ENCODE measurements at regions not wholly inside any gene's neighbourhood (a gene's known extent, or its start where the extent isn't known, plus 50 kb on each side); places are given as distances from the start of the nearest gene placed in this dataset.
"Not testable (repeated sequence)": the region's sequence is repeated elsewhere in the genome, so short reads cannot be mapped to it uniquely, and the experiment has no call there.

DNA sequence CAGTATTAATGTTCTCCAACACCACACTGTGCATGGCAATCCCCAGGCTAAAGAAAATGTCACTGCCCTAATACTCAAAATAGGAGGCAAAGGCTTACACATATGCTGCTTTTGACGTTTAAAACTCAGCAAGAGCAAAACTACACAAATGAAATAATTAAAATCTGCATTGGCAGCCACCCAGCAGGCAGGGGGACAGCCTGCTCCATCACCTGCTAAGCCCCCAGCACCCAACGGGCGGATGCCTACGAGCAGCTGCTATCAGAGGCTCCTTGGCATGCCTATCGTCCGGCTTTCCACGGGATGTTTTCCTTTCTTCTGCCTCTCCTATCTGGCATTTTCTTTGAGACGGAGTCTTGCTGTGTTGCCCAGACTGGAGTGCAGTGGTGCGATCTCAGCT lies 337.5 kb downstream of the SOX9 start:
- no peak for DNase-seq

DNA sequence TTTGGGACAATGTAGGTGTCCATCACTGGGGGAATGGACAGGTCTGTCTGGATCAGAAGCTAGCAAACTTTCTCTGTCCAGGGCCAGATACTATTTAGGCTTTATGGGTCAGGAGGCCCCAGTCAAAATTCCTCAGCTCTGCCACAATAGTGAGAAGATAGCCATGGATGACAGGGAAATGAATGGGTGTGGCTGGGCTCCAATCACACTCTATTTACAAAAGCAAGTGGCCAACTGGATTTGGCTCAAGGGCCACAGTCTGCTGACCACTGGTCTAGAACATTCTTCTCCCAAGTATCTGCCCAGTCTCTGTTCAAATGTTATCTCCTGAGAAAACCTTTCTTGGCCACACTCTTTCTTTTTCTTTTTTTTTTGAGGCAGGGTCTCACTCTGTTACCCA lies 339.9 kb downstream of the SOX9 start:
- DNase-seq = no peak

DNA sequence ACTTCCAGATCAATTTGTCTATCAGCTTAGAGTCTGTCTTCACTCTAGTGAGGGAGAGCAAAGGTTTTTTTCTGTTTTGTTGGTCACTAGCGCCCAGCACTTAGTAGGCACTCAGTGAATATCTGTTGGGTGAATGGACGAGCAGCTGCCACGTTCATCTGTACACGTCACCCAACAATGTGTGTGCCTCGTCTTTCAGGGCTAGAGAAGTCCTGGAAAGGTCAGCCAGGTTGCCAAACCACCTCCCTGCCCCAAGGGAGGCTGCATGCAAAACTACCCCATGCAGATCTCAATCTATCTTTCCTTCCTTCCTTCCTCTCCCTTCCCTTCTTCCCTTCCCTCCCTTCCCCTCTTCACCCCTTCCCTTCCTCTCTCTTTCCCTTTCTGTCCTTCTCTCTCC lies 340.9 kb downstream of the SOX9 start:
- no peak for DNase-seq

DNA sequence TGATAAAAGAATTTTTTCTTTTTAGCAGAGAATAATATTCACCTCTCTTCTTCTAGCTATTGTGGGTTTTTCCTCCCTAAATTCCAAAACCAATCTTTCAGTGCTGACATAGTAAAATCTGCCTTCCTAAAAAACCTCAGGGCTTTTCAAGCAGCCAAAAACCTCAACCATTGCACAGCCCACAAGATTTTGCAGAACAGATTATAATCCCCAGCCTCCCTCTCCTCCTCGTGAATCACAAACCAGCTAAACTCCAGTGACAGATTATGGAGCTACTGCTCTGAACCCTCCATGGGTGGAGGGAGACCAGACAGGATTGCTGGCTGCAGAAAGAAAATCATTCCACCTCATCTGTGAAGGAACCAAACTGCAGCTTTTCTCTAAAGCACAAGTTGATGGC lies 341.6 kb downstream of the SOX9 start:
- DNase-seq = no peak

DNA sequence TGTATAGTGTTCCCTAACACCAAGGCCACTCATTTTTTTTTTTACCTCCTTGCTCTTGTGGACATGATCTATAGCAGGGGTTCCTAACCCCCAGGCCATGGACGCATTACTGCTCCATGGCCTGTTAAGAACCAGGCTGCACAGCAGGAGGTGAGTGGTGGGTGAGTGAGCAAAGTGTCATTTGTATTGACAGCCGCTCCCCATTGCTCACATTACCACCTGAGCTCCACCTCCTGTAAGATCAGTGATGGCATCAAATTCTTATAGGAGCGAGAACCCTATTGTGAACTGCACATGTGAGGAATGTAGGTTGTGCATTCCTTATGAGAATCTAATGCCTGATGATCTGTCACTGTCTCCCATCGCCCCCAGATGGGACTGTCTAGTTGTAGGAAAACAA lies 342.0 kb downstream of the SOX9 start:
- DNase-seq = no peak

DNA sequence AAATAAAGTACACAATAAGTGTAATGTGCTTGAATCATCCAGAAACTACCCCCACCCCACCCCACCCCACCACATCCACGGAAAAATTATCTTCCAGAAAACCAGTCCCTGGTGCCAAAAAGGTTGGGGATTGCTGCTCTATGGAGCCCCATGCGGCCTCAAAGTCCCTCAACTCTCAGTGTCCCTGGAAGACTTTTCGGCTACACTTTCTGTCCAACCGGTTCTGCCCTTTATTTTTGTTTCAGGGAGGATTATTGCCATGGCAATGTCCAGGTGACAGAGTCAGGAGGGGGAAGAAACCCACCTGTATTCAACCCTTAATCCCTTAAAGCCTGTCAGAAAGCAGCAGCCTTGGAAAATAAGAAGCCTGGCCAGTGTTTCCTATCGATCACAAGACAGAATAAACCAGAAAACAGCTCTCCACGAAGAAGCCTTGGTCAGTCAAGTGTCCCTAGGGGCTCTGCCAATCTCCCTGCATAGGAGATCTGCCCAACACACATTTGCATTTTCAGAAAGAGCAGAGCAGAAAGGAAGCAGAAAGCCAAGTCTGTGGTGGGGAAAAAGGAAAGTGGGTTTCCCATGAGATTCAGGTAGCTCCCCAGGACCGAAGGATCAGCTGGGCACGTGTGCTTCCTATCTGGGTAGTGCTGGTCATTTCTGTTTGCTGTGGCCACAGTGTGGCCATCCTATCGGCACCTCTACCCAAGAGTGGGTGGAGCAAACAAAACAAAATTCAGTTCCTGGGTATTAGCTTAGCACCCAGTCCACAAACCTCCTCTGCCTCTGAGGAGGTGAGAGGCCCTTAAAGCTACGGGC lies 342.7 kb downstream of the SOX9 start:
- no peak for DNase-seq

DNA sequence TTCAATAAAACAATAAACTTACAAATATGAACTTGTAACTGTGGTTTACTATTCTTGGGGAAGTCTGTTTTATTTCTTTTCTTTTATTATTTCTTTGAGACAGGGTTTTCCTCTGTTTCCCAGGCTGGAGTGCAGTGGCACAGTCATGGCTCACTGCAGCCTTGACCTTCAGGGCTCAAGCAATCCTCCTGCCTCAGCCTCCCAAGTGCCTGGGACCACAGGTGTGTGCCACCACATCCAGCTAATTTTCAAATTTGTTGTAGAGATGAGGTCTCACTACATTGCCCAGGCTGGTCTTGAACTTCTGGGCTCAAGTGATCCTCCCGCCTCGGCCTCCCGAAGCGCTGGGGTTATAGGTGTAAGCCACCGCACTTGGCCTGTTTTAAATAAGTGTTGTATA lies 343.4 kb downstream of the SOX9 start:
- DNase-seq = not testable (repeated sequence)

DNA sequence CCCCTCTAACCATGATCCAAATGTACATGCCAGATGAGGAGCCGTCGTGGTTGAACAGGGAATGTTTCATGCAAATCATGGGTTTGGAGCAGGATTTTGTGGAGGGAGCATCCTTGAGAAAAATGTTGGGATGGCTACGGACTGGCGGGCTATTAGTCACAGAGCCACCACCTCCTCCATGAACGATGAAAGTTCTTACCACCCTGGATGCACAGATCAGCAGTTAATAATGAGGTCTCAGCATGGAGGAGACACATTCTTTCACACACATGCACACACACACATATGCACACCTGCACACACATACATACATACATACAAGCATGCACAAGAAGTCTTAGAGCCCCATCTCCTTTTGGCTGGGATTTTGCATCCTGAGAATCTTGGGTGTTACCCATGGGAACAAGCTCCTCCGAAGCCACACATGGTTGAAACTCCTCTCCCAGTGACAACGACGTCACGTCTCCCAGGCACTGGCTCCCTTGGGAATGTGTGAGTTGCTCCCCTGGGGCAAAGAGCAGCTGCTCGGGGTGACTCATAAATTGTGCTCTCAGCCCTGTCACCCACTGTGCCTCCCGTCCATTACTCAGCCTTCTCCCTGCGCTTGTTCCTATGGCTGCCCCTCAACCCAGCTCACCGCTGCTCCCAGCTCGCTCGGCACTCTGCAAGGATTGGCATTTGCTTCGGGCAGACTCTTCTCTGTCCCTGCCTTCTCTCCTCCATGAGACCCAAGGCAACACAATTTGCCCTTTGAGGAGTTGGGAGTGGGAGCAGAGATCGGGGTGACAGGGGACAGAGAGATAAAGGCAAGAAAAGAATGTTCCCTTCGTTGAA lies 344.6 kb downstream of the SOX9 start:
- DNase-seq = no peak

DNA sequence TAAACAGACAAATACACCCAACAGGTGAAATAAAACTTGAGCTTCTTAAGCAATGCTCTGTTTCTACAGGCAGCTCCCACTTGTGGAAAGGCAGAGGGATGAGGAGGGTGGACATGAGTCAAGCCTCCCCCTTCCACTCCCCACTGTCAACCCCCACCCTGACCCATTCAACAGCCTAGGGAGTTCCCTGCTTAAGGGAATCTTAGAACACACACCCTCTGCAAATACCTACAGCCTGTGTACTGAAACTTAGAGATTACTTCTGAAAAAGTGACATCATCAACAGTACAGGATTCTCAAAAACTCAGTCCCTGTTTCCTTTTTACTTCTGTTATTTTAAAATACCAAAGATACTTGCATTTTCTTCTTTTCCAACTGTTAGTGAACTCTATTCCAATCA lies 345.4 kb downstream of the SOX9 start:
- DNase-seq = no peak

DNA sequence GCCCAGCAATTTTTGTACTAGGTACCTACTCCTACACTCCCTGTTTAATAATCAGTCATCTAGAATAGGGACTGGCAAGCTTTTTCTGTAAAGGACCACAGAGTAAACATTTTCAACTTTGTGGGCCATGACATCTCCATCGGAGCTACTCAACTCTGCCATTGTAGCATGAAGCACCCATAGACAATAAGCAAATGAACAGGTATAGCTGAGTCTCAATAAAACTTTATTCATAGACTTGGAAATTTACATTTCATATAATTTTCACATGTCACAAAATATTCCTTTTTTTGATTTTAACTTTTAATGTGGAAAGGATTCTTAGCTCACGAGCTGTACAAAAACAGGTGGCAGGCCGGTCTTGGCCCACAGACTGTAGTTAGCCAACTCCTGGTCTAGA lies 345.8 kb downstream of the SOX9 start:
- DNase-seq = no peak

DNA sequence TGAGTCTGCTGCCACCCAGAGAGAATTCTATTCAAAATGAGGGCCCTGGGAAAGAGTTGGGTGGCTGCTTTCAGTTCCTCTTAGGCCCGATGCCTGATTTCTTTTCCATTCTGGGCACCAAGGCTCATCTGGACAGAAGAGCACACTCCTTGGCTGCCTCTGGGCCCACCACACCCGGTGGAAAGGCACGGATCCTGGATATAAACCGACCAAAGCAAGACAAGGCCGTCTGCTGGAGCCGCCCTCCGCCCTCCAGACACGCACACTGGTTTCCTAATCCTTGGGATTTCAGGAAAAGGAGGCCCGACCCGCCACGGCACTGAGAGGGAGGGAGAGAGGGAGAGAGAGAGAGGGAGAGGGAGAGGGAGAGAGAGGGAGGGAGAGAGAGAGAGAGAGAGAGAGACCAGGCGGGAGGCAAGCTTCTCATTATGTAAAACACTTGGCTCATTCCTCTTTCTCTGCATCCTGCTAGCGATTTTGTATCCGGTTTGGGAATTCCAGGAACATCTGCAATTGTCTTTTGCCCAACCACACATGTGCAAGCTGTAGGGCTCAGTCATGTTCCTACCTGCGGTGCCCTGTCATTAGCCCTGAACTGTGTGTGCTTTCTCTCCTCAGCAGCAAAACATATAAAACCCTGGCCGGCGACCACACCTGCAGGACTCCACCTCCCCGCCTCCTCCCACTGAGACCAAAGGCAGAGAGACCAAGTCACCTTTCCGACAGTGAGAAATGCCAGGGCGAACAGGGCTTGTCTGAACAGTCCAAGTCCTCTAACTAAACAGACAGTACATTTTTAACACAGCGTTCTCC lies 347.2 kb downstream of the SOX9 start:
- no peak for DNase-seq

DNA sequence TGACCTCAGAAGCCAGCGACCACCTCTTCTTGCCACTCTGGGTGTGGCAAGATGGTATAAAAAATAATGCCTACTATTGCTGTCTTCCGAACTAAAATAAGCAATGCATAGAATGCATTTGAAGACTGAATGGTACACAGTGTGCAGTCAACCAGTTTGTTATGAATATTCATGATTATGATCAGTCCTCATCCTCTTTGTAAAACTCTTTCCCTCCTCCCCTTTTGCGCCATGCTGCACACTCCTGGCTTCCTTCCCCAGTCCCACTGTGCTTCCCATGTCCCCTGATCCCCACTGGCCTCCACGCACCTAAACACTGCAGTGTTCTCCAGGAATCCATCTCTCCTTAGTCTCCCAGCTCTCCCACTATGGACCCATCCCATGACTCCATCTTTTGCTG lies 348.0 kb downstream of the SOX9 start:
- no peak for DNase-seq

DNA sequence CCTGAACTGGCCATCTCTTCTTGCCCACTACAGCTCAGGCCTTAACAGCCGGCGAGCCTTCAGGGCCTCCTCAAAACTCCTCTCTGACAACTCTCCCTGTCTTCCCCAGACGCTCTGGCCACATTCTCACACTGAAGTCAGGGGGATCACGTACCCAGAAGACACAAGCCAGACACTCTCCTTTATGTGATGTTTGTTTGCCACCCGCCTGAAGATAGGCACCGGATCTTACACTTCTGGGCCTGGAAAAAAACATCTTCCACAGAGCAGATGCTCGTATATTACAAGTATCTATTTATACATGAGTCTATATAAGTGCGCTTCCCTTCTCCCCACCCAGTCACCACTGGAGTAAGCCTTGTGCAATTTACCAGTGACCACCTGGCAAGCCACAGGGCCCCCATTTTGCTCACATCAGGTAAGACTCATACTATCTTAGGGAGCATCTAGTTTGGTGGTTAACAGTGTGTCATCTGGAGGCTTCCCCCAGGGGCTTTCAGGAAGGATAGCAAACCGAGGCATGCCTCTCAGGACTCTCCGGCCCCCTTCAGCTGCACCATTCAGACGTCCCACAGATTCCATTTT lies 349.4 kb downstream of the SOX9 start:
- DNase-seq = no peak

DNA sequence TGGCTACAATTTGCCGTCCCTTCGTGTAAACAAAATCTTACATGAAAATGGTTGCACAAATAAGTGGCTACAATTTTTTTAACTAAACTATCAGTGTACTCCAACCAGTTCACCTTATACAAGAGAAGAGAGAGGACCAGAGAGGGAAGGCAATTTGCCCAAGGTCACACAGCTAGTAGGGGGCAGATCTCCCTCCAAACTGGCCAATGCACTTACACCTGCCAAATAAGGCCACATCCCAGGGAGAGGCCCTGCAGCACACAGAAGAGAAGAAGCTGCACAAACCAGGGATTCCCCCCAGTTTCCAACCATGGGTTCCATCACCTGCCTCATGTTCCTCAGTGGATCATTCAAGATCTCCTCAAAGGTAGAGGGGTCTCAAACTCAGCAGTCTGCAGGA lies 349.9 kb downstream of the SOX9 start:
- DNase-seq = no peak

DNA sequence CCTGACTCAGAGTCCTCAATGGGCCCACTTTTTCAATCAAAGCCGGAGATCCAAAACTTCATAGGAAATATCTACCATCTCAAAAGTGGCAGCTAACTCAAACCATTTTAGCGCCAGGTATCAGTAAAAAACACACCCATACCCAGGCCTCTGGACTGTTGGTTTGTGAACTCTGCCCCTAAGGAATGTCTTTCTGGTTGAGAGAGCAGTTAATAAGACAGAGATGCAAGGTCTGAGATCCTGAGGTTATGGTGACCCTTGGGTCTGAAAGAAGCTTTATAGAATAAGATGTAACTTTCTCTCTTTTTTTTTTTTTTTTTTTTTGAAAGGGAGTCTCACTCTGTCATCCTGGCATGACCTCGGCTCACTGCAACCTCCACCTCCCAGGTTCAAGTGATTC lies 350.5 kb downstream of the SOX9 start:
- DNase-seq = no peak

DNA sequence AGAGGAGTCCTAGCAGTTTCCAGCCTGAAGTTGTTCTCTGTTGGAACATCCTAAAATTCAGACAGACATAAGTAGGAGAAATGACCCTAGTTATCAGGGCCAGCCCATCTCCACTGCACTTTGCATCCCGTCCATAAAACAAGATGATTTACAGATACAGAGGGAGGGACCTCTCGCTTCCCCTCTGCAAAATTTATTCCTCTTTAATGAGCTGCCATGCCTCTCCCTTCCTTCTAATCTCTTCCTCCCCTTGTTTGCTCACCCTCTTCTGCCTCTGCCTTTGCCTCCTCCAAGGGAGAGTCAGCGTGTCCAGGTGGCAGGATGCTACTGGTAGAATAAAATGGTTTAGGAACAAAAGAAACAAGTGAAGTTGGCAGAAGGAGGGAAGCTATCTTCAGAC lies 351.3 kb downstream of the SOX9 start:
- DNase-seq = no peak

DNA sequence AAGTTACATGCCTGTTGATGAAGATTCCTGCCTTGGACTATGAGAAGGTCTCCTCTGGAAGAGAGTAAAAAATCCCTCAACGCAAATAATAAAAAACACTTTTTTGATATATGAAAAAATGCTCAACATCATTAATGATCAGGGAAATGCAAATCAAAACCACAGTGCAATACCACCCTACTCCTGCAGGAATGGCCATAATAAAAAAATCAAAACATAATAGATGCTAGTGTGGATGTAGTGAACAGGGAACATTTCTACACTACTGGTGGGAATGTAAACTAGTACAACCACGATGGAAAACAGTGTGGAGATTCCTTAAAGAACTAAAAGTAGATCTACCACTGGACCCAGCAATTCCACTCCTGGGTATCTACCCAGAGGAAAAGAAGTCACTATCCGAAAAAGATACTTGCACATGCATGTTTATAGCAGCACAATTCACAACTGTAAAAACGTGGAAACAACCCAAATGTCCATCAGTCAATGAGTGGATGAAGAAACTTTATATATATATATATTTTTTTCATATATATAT lies 352.1 kb downstream of the SOX9 start:
- DNase-seq = not testable (repeated sequence)

DNA sequence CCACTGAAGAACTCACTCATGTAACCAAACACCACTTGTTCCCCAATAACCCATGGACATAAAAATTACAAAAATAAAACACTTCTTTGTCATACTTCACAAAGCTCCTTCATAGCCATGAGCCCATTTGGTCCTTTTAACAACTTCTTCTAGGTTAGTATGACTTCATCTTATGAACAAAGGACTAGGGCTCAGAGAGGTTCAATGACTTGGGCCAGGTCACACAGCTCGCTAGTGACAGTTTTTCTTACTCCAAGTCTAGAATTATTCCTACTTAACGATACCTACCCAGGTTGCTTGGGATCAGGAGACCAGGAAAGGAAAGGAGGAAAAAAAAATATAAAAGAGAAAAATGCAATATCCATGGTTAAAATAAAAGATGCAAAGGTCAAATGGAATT lies 353.4 kb downstream of the SOX9 start:
- no peak for DNase-seq

DNA sequence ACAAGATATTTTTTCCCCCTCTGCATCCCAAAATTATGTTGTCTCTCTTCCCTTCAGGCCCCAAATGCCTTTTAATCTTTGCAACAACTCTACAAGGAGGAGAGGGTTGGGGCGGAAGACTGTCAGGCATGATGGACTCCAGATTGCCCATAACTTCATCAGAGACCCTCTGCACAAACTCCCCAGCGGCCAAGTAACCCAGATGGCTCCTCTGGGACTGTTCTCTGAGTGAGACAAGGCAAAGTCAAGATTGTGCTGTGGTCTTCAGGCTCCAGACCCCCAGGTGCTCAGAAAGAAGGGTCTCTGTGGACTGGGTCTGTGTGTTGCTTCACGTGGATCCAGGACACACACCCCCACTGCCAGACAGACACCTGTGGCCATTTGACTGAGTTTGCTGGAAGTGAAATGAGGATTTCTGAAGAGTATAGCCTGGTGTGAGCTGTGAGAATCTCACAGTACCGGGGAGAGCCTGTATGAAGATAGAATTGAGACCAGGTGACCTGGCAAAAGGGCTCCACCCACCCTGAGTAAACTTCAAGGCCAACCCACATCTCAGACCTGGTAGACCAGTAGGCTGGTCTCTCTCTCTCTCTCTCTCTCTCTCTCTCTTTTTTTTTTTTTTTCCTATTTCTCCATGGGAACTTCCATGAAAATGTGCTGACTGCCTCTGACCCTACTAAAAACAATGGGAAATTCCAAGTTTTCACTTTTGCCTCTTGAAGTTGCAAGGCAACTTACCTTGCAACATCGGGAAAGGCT lies 354.1 kb downstream of the SOX9 start:
- DNase-seq = no peak

DNA sequence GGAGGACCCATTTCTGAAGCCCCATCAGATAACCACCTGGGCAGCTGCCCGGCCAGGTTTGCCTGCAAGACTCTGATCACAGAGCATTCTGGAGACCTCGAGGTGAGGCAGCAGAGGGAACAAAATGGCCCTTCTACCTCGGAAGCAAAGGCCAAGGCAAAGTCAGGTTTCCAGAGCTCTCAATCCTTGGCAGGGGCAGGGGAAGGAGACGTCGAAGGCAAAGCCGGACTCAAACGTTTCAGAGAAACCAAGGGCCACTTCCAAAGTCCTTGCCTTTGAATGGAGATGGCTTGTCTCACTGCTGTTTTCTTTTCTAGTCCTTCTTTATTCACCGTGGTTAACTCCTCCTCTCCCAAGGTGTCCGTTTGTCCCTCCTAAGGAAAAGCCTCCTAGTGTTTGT lies 355.3 kb downstream of the SOX9 start:
- DNase-seq = no peak

DNA sequence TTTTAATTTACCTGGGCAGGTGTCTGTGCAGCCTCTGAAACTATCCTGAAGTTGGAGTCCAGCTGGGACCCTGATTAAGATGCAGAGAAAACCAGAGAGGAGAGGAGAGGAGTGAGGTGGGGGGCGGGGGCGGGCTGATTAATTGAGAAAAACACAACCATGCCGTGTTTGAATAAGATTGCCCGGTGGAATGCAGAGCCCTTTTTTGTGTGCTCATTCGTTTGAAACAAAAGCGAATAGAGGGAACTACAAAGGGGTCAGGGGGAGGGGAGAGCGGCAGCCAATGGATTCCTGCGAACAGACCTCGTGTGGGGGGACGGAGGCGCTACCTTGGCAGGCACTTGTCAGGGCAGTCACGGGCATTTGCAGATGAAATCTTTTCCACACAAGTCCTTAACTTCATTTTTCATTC lies 355.8 kb downstream of the SOX9 start:
- no peak for DNase-seq

DNA sequence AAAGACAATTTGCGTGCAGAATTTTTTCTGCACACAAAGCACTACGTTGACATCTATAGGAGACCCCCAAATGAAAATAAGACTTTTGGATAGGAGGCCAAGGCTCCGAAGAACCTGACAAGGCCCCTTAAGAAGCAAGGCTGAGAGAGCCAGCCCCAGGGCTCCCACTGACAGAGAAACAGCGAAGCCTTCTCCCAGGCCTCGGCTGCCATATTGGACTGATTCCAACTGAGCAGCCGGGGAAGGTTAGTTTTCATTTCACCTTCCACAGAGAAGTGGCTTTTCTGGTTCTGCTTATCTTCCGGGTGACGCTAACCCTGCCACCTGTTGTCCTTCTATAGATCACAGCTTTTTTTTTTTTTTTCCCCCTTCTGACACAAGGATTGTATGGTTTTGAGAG lies 356.7 kb downstream of the SOX9 start:
- DNase-seq = no peak

Data from inflammatory macrophage treated with lipopolysaccharide for 4 hours (primary cell).